Activated CD8-positive, alpha-beta T cell treated with anti-CD3 and anti-CD28 coated beads for 36 hours (primary cell): ENCODE measurements at regions not wholly inside any gene's neighbourhood (a gene's known extent, or its start where the extent isn't known, plus 50 kb on each side); places are given as distances from the start of the nearest gene placed in this dataset.
A peak's percentile ranks its signal among the peaks of the same experiment; 100 is the strongest.

ENCODE experiments used
- ATAC-seq: fragments of 200-7000 bp; cut with Tn5 transposase; one replicate; pipeline ENCODE4 v1.10.0; 2021; ENCODE audit warnings: mild to moderate bottlenecking, moderate library complexity
- CTCF ChIA-PET: fragments of 350-600 bp; sonication (Branson Sonifier 250); formaldehyde crosslinking; loops from one replicate; lab custom pipeline; 2021; ENCODE audit warnings: antibody characterized with exemption; lab: Charles Lee
- POLR2A ChIA-PET: fragments of 350-600 bp; sonication (Branson Sonifier 250); formaldehyde crosslinking; loops from one replicate; lab custom pipeline; 2021; ENCODE audit warnings: antibody characterized with exemption; lab: Charles Lee
- DNase-seq: peaks from one replicate; pipeline ENCODE4 v3.0.0-alpha.2; 2020
- H3K27ac Mint-ChIP-seq: one replicate; pipeline ENCODE4 v1.8.0; 2021; ENCODE audit warnings: mild to moderate bottlenecking, mixed read lengths
- H3K27me3 Mint-ChIP-seq: one replicate; pipeline ENCODE4 v1.8.0; 2021; ENCODE audit warnings: mixed read lengths
- H3K36me3 Mint-ChIP-seq: one replicate; pipeline ENCODE4 v1.8.0; 2021; ENCODE audit warnings: low read depth, mixed read lengths
- H3K4me1 Mint-ChIP-seq: one replicate; pipeline ENCODE4 v1.8.0; 2021; ENCODE audit warnings: low read depth, mixed read lengths
- H3K4me3 Mint-ChIP-seq: one replicate; pipeline ENCODE4 v1.8.0; 2021; ENCODE audit warnings: mild to moderate bottlenecking, moderate library complexity, mixed read lengths
- H3K9me3 Mint-ChIP-seq: one replicate; pipeline ENCODE4 v1.8.0; 2021; ENCODE audit warnings: mixed read lengths
- intact Hi-C: fragments of 100-400 bp; cut with micrococcal nuclease; formaldehyde crosslinking; loops from one replicate; pipeline ENCODE4 v1.10.0; 2022
- TF ChIP-seq, protein P1 (sequence below): fragments of 200-600 bp; IDR thresholded peaks from one replicate; pipeline ENCODE4 v1.8.0; 2022; ENCODE audit warnings: antibody characterized with exemption, mild to moderate bottlenecking

DNA sequence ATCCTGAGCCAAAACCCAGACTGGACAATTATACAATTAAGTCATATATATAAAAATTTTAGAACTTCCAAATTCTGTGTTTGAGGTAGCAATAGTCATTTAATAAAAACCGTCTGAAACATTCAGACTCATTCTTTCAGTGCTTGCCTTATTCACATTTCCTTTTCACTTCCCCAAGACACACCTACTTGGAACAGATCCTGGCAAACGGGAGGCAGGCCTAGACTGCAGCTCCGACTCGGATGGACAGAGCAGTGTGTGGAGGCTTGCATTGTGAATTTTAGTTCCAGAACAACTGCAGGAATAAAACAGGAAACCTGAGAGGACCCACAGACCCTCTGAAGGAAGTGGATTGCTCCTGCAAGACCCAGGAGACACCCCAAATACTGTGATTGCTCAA, 341.4 kb downstream of the CNTN3 start:
- H3K9me3 Mint-ChIP-seq = peaks cover 13% of the 10 kb centered on the region
- DNase-seq (no peak), ATAC-seq (no peak)
- intact Hi-C loops = no loop called here
- TF ChIP-seq, protein P1, sequence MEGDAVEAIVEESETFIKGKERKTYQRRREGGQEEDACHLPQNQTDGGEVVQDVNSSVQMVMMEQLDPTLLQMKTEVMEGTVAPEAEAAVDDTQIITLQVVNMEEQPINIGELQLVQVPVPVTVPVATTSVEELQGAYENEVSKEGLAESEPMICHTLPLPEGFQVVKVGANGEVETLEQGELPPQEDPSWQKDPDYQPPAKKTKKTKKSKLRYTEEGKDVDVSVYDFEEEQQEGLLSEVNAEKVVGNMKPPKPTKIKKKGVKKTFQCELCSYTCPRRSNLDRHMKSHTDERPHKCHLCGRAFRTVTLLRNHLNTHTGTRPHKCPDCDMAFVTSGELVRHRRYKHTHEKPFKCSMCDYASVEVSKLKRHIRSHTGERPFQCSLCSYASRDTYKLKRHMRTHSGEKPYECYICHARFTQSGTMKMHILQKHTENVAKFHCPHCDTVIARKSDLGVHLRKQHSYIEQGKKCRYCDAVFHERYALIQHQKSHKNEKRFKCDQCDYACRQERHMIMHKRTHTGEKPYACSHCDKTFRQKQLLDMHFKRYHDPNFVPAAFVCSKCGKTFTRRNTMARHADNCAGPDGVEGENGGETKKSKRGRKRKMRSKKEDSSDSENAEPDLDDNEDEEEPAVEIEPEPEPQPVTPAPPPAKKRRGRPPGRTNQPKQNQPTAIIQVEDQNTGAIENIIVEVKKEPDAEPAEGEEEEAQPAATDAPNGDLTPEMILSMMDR = no peak
- ChIA-PET CTCF (no interaction called here), POLR2A (no interaction called here)
- no peak overlapping the region for H3K4me3 Mint-ChIP-seq
- H3K27me3 Mint-ChIP-seq = no peaks in the 10 kb centered on the region
- H3K4me1 Mint-ChIP-seq = no peaks in the 10 kb centered on the region
- H3K27ac Mint-ChIP-seq = no peak overlapping the region
- H3K36me3 Mint-ChIP-seq = no peaks in the 10 kb centered on the region

GRCh38 chr3:74271541-74271940, 342.9 kb downstream of the CNTN3 start:
- intact Hi-C loops = no loop called here
- no peaks in the 10 kb centered on the region for H3K36me3 Mint-ChIP-seq
- ATAC-seq (no peak), DNase-seq (no peak)
- H3K27ac Mint-ChIP-seq = no peak overlapping the region
- H3K27me3 Mint-ChIP-seq = no peaks in the 10 kb centered on the region
- no peaks in the 10 kb centered on the region for H3K4me1 Mint-ChIP-seq
- no peak overlapping the region for H3K4me3 Mint-ChIP-seq
- POLR2A ChIA-PET = no interaction called here
- peaks cover 10% of the 10 kb centered on the region for H3K9me3 Mint-ChIP-seq
- CTCF ChIA-PET = no interaction called here
- TF ChIP-seq, protein P1 = no peak

- TF ChIP-seq, protein P1 = no peak
- Mint-ChIP-seq H3K36me3 (no peaks in the 10 kb centered on the region), H3K27me3 (no peaks in the 10 kb centered on the region), H3K9me3 (peaks cover 8% of the 10 kb centered on the region), H3K27ac (no peak overlapping the region), H3K4me3 (no peak overlapping the region), H3K4me1 (no peaks in the 10 kb centered on the region)
- no peak for ATAC-seq
- intact Hi-C loops = no loop called here
- POLR2A ChIA-PET = no interaction called here
- CTCF ChIA-PET = no interaction called here
- no peak for DNase-seq
Observed at GRCh38 chr3:74269689-74270088, 344.8 kb downstream of the CNTN3 start.

- Mint-ChIP-seq H3K27ac (no peak overlapping the region), H3K36me3 (no peaks in the 10 kb centered on the region), H3K27me3 (no peaks in the 10 kb centered on the region), H3K4me3 (no peak overlapping the region), H3K9me3 (peaks cover 8% of the 10 kb centered on the region), H3K4me1 (no peaks in the 10 kb centered on the region)
- ATAC-seq (no peak), DNase-seq (no peak)
- POLR2A ChIA-PET = no interaction called here
- TF ChIP-seq, protein P1 = no peak
- CTCF ChIA-PET = interaction anchor here (1.0 to 1.2 kb wide), 2 partner anchors 16 to 270 kb away, joined by 3 read pairs; no protein-coding TSS in a partner anchor
- intact Hi-C loops = no loop called here
Observed at GRCh38 chr3:74268753-74269152, 345.7 kb downstream of the CNTN3 start.

GRCh38 chr3:74267588-74268184, 346.8 kb downstream of the CNTN3 start:
- TF ChIP-seq, protein P1 = peak; percentile 71
- DNase-seq (peak; percentile 37), ATAC-seq (no peak)
- Mint-ChIP-seq H3K36me3 (no peaks in the 10 kb centered on the region), H3K4me3 (no peak overlapping the region), H3K27me3 (no peaks in the 10 kb centered on the region), H3K4me1 (no peaks in the 10 kb centered on the region), H3K9me3 (peaks cover 6% of the 10 kb centered on the region), H3K27ac (no peak overlapping the region)
- intact Hi-C loops = no loop called here
- POLR2A ChIA-PET = no interaction called here
- CTCF ChIA-PET = interaction anchor here (0.7 to 1.6 kb wide), 6 partner anchors 15 to 269 kb away, joined by 3 to 6 read pairs (median 3); no protein-coding TSS in a partner anchor
